SU-DHL-6 (cell line): ENCODE measurements at regions not wholly inside any gene's neighbourhood (a gene's known extent, or its start where the extent isn't known, plus 50 kb on each side); places are given as distances from the start of the nearest gene placed in this dataset.

Source experiments
- H2AFZ ChIP-seq: fragments of 200-600 bp; sonication (generic); 2 replicates; pipeline ENCODE4 v1.6.1; 2014; ENCODE audit warnings: low read depth, mild to moderate bottlenecking, moderate library complexity, mixed read lengths, antibody characterized with exemption, low read length; ENCODE audit not compliant: severe bottlenecking
- H3F3A ChIP-seq: fragments of 200-600 bp; shearing (Covaris generic); 2 replicates; pipeline ENCODE4 v1.6.0; 2016; ENCODE audit warnings: antibody characterized with exemption, mild to moderate bottlenecking; ENCODE audit not compliant: insufficient read depth
- H3K27ac ChIP-seq: fragments of 200-600 bp; sonication (generic); 2 replicates; pipeline ENCODE4 v1.5.1; 2016; ENCODE audit warnings: low read depth, mild to moderate bottlenecking, low read length, moderate library complexity, mixed read lengths
- H3K27me3 ChIP-seq: fragments of 200-600 bp; sonication (generic), shearing (Covaris generic); 2 replicates; pipeline ENCODE4 v1.6.0; 2014; ENCODE audit warnings: mild to moderate bottlenecking, low read length
- H3K36me3 ChIP-seq: fragments of 200-600 bp; sonication (generic); 2 replicates; pipeline ENCODE4 v1.6.1; 2014; ENCODE audit warnings: mild to moderate bottlenecking, low read length, mixed read lengths
- H3K4me2 ChIP-seq: fragments of 300-600, 200-600 bp; shearing (Covaris generic), sonication (generic); 2 replicates; pipeline ENCODE4 v1.6.0; 2014; ENCODE audit warnings: low read length, low read depth, mild to moderate bottlenecking; ENCODE audit not compliant: poor library complexity, severe bottlenecking
- H3K4me3 ChIP-seq: fragments of 200-600 bp; sonication (generic); 2 replicates; pipeline ENCODE4 v1.5.1; 2014; ENCODE audit warnings: antibody characterized with exemption, low read length, mild to moderate bottlenecking, mixed read lengths; ENCODE audit not compliant: insufficient read depth, poor library complexity, severe bottlenecking
- H3K79me2 ChIP-seq: fragments of 200-600 bp; sonication (generic); 2 replicates; pipeline ENCODE4 v1.6.1; 2014; ENCODE audit warnings: mild to moderate bottlenecking, low read length, moderate library complexity; ENCODE audit not compliant: insufficient read depth
- H3K9ac ChIP-seq: fragments of 200-600 bp; sonication (generic); 2 replicates; pipeline ENCODE4 v1.7.0; 2014; ENCODE audit warnings: mild to moderate bottlenecking, low read length
- H3K9me2 ChIP-seq: fragments of 200-600 bp; sonication (generic); replicated peaks from 2 replicates; pipeline ENCODE4 v1.6.1; 2014; ENCODE audit warnings: low read length; ENCODE audit not compliant: insufficient read depth
- H3K9me3 ChIP-seq: fragments of 200-600 bp; sonication (generic); 2 replicates; pipeline ENCODE4 v1.6.1; 2014; ENCODE audit warnings: low read length, mixed read lengths; ENCODE audit not compliant: insufficient read depth
- H4K20me1 ChIP-seq: fragments of 200-600 bp; sonication (generic); 2 replicates; pipeline ENCODE4 v1.6.1; 2014; ENCODE audit warnings: low read depth, mild to moderate bottlenecking, antibody characterized with exemption, low read length, moderate library complexity, mixed read lengths
- EZH2phosphoT487 ChIP-seq: fragments of 200-600 bp; sonication (generic), shearing (Covaris generic); conservative IDR thresholded peaks from 2 replicates; pipeline ENCODE4 v1.6.1; 2018; ENCODE audit warnings: mild to moderate bottlenecking, antibody characterized with exemption, low read length, moderate library complexity, mixed read lengths
- TF ChIP-seq, protein P1 (sequence below): fragments of 200-600 bp; sonication (generic); IDR thresholded peaks from one replicate; pipeline ENCODE4 v1.5.1; 2017; ENCODE audit warnings: antibody characterized with exemption, mild to moderate bottlenecking, low read length, moderate library complexity; ENCODE audit not compliant: insufficient read depth, poor library complexity, severe bottlenecking

DNA sequence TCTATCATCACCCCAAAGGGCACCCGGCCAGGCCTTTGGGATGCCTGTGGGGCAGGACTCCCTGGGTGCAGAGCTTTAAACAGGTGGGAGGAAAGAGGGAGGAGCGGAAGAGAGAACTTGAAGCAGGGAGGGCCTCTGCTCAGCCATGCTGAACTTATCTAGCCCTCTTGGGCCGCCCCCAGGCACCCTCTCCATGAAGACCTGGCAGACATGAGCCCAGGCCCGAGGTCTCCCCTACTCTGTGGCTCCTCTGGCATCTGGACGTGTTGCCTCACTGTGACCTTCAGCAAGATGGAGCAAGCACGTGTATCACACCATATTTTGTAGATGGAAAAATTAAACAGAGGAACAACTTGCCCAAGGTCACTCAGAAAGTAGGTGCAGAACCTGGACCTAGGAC is 711.4 kb downstream of the MATN1 start:
- Histone ChIP-seq H4K20me1 (no peaks in the 10 kb centered on the region), H3K36me3 (no peaks in the 10 kb centered on the region), H3K79me2 (no peaks in the 10 kb centered on the region), H3K4me3 (no peak overlapping the region), H3K9me3 (no peaks in the 10 kb centered on the region), H3K9me2 (no peaks in the 10 kb centered on the region), H3K27ac (no peak overlapping the region), H3K9ac (no peak overlapping the region), H3K4me2 (no peak overlapping the region), H3K27me3 (no peaks in the 10 kb centered on the region), H2AFZ (no peak overlapping the region), H3F3A (no peaks in the 10 kb centered on the region)
- TF ChIP-seq EZH2phosphoT487, result no peak
- TF ChIP-seq, protein P1, sequence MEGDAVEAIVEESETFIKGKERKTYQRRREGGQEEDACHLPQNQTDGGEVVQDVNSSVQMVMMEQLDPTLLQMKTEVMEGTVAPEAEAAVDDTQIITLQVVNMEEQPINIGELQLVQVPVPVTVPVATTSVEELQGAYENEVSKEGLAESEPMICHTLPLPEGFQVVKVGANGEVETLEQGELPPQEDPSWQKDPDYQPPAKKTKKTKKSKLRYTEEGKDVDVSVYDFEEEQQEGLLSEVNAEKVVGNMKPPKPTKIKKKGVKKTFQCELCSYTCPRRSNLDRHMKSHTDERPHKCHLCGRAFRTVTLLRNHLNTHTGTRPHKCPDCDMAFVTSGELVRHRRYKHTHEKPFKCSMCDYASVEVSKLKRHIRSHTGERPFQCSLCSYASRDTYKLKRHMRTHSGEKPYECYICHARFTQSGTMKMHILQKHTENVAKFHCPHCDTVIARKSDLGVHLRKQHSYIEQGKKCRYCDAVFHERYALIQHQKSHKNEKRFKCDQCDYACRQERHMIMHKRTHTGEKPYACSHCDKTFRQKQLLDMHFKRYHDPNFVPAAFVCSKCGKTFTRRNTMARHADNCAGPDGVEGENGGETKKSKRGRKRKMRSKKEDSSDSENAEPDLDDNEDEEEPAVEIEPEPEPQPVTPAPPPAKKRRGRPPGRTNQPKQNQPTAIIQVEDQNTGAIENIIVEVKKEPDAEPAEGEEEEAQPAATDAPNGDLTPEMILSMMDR, result no peak

DNA sequence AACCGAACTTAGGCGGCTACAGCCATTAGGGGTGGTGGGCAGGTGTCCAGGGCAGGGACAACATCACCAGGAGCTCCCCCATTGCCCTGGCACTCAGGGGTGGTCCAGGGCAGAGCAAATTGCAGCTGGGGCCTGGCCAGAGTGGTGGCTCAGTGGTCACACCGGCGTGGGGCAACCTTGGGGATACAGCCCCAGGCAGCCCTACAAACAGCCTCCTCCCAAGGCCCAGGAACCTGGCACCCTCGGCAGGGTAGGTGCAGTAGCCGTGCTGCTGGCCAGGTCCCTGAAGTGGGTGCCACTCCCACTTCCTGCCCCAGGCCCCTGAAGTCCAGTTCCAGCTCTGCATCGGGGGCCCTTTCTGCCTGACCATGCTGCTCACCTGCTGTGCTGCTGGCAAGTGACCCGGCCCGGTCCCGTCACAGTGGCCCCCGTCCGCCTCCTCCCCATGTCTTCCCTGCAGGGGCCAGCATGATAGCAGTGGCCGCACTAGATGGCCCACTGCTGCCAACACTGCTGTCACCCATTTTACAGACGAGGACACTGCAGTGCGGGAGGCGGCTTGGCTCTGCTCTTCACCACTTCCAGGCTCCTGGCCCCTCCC is 712.8 kb downstream of the MATN1 start:
- Histone ChIP-seq H3K9me2 (no peaks in the 10 kb centered on the region), H3K79me2 (no peaks in the 10 kb centered on the region), H3K27ac (no peak overlapping the region)

DNA sequence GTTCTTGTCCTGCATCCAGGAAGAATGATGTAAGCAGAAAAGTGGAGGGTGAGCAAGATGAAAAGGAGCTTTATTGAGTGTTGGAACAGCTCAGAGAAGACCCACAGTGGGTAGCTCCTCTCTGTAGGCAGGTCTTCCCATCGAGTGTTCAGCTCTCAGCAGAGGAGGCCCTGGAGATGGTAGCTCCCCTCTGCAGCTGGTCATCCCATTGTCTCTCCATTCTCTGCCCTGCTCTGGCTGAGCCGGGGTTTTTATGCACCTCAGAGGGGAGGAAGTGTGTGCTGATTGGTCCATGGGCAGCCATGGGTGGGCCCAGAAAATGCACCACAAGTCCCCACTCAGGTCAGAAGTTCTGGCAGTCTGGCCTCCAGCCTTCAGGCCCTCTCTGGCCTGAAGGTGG is 713.7 kb downstream of the MATN1 start:
- no peaks in the 10 kb centered on the region for H3K9me2 ChIP-seq
- no peaks in the 10 kb centered on the region for H3F3A ChIP-seq
- H3K79me2 ChIP-seq, result no peaks in the 10 kb centered on the region
- no peaks in the 10 kb centered on the region for H4K20me1 ChIP-seq
- H3K27ac ChIP-seq, result no peak overlapping the region
- no peak overlapping the region for H3K4me2 ChIP-seq
- TF ChIP-seq, protein P1, result no peak
- TF ChIP-seq EZH2phosphoT487, result no peak
- no peak overlapping the region for H2AFZ ChIP-seq
- H3K9me3 ChIP-seq, result no peaks in the 10 kb centered on the region
- H3K27me3 ChIP-seq, result no peaks in the 10 kb centered on the region
- no peak overlapping the region for H3K4me3 ChIP-seq
- H3K36me3 ChIP-seq, result no peaks in the 10 kb centered on the region
- no peak overlapping the region for H3K9ac ChIP-seq

More for the DNA sequence above, 712.8 kb downstream of the MATN1 start:
- Histone ChIP-seq H3F3A (no peaks in the 10 kb centered on the region), H3K36me3 (no peaks in the 10 kb centered on the region), H3K4me2 (no peak overlapping the region), H3K27me3 (no peaks in the 10 kb centered on the region), H3K4me3 (no peak overlapping the region), H4K20me1 (no peaks in the 10 kb centered on the region), H3K9ac (no peak overlapping the region), H2AFZ (no peak overlapping the region), H3K9me3 (no peaks in the 10 kb centered on the region)
- TF ChIP-seq, protein P1, result no peak
- no peak for TF ChIP-seq EZH2phosphoT487
